H1 (cell line): ENCODE measurements at regions not wholly inside any gene's neighbourhood (a gene's known extent, or its start where the extent isn't known, plus 50 kb on each side); places are given as distances from the start of the nearest gene placed in this dataset.

ENCODE experiments used
- CTCF ChIA-PET: fragments of 300-600 bp; sonication (Branson Sonifier 250); formaldehyde crosslinking; loops from one replicate; lab custom pipeline; 2021; ENCODE audit not compliant: partially characterized antibody; lab: Charles Lee
- POLR2A ChIA-PET: fragments of 300-600 bp; sonication (Branson Sonifier 250); formaldehyde crosslinking; loops from one replicate; lab custom pipeline; 2021; ENCODE audit warnings: inconsistent platforms; ENCODE audit not compliant: partially characterized antibody; lab: Charles Lee
- DNase-seq, 2 experiments: peaks; one replicate each; pipeline versions ENCODE4 v3.0.0 to v3.0.0-alpha.2; 2010 to 2022; ENCODE audit warnings: low spot score in 2 of 2, low read depth in 1 of 2, mixed read lengths in 1 of 2
- FAIRE-seq: peaks from 2 replicates; lab custom pipeline; 2011; peaks lifted over from hg19 to GRCh38; lab: Jason Lieb, UNC
- H2AFZ ChIP-seq: 2 replicates; pipeline ENCODE4 v1.8.1; 2012; ENCODE audit warnings: low read length, inconsistent platforms
- H2AK5ac ChIP-seq: 2 replicates; pipeline ENCODE4 v1.6.1; 2013; ENCODE audit warnings: low read depth, low read length
- H2BK120ac ChIP-seq: replicated peaks from 2 replicates; pipeline ENCODE3; 2013; ENCODE audit warnings: low read depth, low read length, inconsistent platforms
- H2BK12ac ChIP-seq: 2 replicates; pipeline ENCODE4 v1.6.1; 2013; ENCODE audit warnings: low read depth, low read length
- H2BK15ac ChIP-seq: 2 replicates; pipeline ENCODE4 v1.6.1; 2013; ENCODE audit warnings: low read length
- H2BK20ac ChIP-seq: 2 replicates; pipeline ENCODE4 v1.6.1; 2013; ENCODE audit warnings: low read length
- H2BK5ac ChIP-seq: 2 replicates; pipeline ENCODE4 v1.6.1; 2013; ENCODE audit warnings: low read depth, low read length
- H3K14ac ChIP-seq: 2 replicates; pipeline ENCODE4 v1.6.1; 2013; ENCODE audit warnings: inconsistent platforms; ENCODE audit not compliant: insufficient read length
- H3K18ac ChIP-seq: 2 replicates; pipeline ENCODE4 v1.6.1; 2013; ENCODE audit warnings: low read length; ENCODE audit errors: extremely low read depth
- H3K23ac ChIP-seq: 2 replicates; pipeline ENCODE4 v1.6.1; 2013; ENCODE audit warnings: inconsistent platforms; ENCODE audit not compliant: insufficient read length
- H3K23me2 ChIP-seq: 2 replicates; pipeline ENCODE4 v1.6.1; 2013; ENCODE audit warnings: low read depth, low read length
- H3K27ac ChIP-seq: 2 replicates; pipeline ENCODE4 v1.6.1; 2011; ENCODE audit warnings: low read depth, low read length, inconsistent platforms
- H3K27me3 ChIP-seq, 4 experiments: replicated peaks in 1 of 4; 1 replicate in 1 of 4; 2 replicates in 3 of 4; pipeline versions ENCODE4 v1.6.1 to v1.8.1; 2011 to 2013; ENCODE audit warnings: low read length in 3 of 4, mild to moderate bottlenecking in 3 of 4, inconsistent platforms in 2 of 4, mixed read lengths in 2 of 4, moderate library complexity in 1 of 4; ENCODE audit not compliant: control insufficient read depth in 3 of 4, insufficient read depth in 3 of 4; ENCODE audit errors: extremely low read depth in 1 of 4
- H3K36me3 ChIP-seq, 4 experiments: 2 replicates each; pipeline versions ENCODE4 v1.6.1 to v1.8.1; 2011 to 2013; ENCODE audit warnings: mild to moderate bottlenecking in 4 of 4, low read length in 3 of 4, moderate library complexity in 2 of 4, control low read depth in 1 of 4, inconsistent platforms in 1 of 4; ENCODE audit not compliant: insufficient read depth in 4 of 4, control insufficient read depth in 2 of 4
- H3K4ac ChIP-seq: replicated peaks from 2 replicates; pipeline ENCODE3; 2013; ENCODE audit warnings: low read length, low read depth, mixed read lengths, inconsistent platforms; ENCODE audit not compliant: insufficient read length
- H3K4me1 ChIP-seq, 4 experiments: replicated peaks in 1 of 4; 1 replicate in 1 of 4; 2 replicates in 3 of 4; pipeline versions ENCODE4 v1.6.1 to v1.8.1; 2011 to 2013; ENCODE audit warnings: low read length in 3 of 4, inconsistent platforms in 2 of 4, mixed read lengths in 1 of 4; ENCODE audit not compliant: insufficient read depth in 4 of 4, control insufficient read depth in 3 of 4
- H3K4me2 ChIP-seq, 2 experiments: 2 replicates each; pipeline versions ENCODE4 v1.6.1 to v1.8.1; 2011 to 2013; ENCODE audit warnings: low read depth in 2 of 2, low read length in 2 of 2, control low read depth in 1 of 2, inconsistent platforms in 1 of 2, mild to moderate bottlenecking in 1 of 2; ENCODE audit not compliant: insufficient read depth in 1 of 2
- H3K4me3 ChIP-seq, 4 experiments: fragments of 200-600, 300-600 bp in 1 of 4; sonication (generic), shearing (Covaris generic), sonication (Bioruptor Twin) in 1 of 4; 2 replicates each; pipeline versions ENCODE4 v1.5.1 to v1.8.1; 2011 to 2016; ENCODE audit warnings: low read length in 4 of 4, low read depth in 3 of 4, control low read depth in 2 of 4, inconsistent platforms in 2 of 4, mild to moderate bottlenecking in 2 of 4, mixed read lengths in 1 of 4, moderate library complexity in 1 of 4; ENCODE audit not compliant: insufficient read depth in 2 of 4; ENCODE audit errors: extremely low read depth in 1 of 4
- H3K56ac ChIP-seq: replicated peaks from 2 replicates; pipeline ENCODE3; 2013; ENCODE audit warnings: low read depth, mild to moderate bottlenecking, mixed read lengths, low read length, inconsistent platforms; ENCODE audit not compliant: insufficient read length
- H3K79me1 ChIP-seq: 2 replicates; pipeline ENCODE4 v1.6.1; 2013; ENCODE audit warnings: low read depth, low read length, control low read depth
- H3K79me2 ChIP-seq, 2 experiments: 2 replicates each; pipeline versions ENCODE4 v1.6.1 to v1.8.1; 2012 to 2013; ENCODE audit warnings: low read length in 2 of 2, mild to moderate bottlenecking in 2 of 2, inconsistent platforms in 1 of 2; ENCODE audit not compliant: insufficient read depth in 2 of 2, control insufficient read depth in 1 of 2
- H3K9ac ChIP-seq, 4 experiments: replicated peaks in 1 of 4; 1 replicate in 1 of 4; 2 replicates in 3 of 4; pipeline versions ENCODE4 v1.6.1 to v1.8.1; 2011 to 2013; ENCODE audit warnings: low read depth in 3 of 4, low read length in 3 of 4, control low read depth in 2 of 4, mild to moderate bottlenecking in 2 of 4, moderate library complexity in 2 of 4, inconsistent platforms in 1 of 4; ENCODE audit errors: extremely low read depth in 1 of 4
- H3K9me3 ChIP-seq, 2 experiments: 2 replicates each; pipeline versions ENCODE4 v1.6.1 to v1.8.1; 2012 to 2013; ENCODE audit warnings: mild to moderate bottlenecking in 2 of 2, moderate library complexity in 2 of 2, control low read depth in 1 of 2, inconsistent platforms in 1 of 2, low read depth in 1 of 2, low read length in 1 of 2, mixed read lengths in 1 of 2; ENCODE audit not compliant: insufficient read depth in 2 of 2
- H4K20me1 ChIP-seq, 2 experiments: replicated peaks in 1 of 2; 2 replicates each; pipeline versions ENCODE3 to v1.8.1; 2011 to 2013; ENCODE audit warnings: inconsistent platforms in 2 of 2, low read length in 2 of 2, mild to moderate bottlenecking in 1 of 2; ENCODE audit not compliant: insufficient read depth in 2 of 2, control insufficient read depth in 1 of 2
- H4K5ac ChIP-seq: 2 replicates; pipeline ENCODE4 v1.6.1; 2013; ENCODE audit warnings: low read length, low read depth, mixed read lengths, inconsistent platforms; ENCODE audit not compliant: insufficient read length
- H4K8ac ChIP-seq: 2 replicates; pipeline ENCODE4 v1.8.0; 2013; ENCODE audit warnings: mild to moderate bottlenecking, moderate library complexity, low read length, inconsistent platforms; ENCODE audit not compliant: insufficient read depth; ENCODE audit errors: extremely low read depth
- H4K91ac ChIP-seq: replicated peaks from 2 replicates; pipeline ENCODE3; 2013; ENCODE audit warnings: low read length, mixed read lengths, inconsistent platforms; ENCODE audit not compliant: insufficient read length
- BCL11A ChIP-seq, 2 experiments: IDR thresholded peaks; one replicate each; pipeline ENCODE4 v1.6.1; 2011; ENCODE audit warnings: low read depth in 2 of 2, low read length in 2 of 2, mild to moderate bottlenecking in 2 of 2
- CBX5 ChIP-seq: fragments of 300-800, 300-1000 bp; sonication (generic); IDR thresholded peaks from 2 replicates; pipeline ENCODE4 v1.7.1; 2016; ENCODE audit warnings: antibody characterized with exemption, low read length, low read depth
- CHD2 ChIP-seq: IDR thresholded peaks from 2 replicates; pipeline ENCODE4 v1.6.1; 2012; ENCODE audit warnings: low read length, improper control_type of control experiment
- CREB1 ChIP-seq: IDR thresholded peaks from 2 replicates; pipeline ENCODE4 v1.6.1; 2012; ENCODE audit warnings: inconsistent platforms
- HDAC2 ChIP-seq, 2 experiments: fragments of 300-600 bp in 1 of 2; sonication (generic) in 1 of 2; IDR thresholded peaks; 2 replicates each; pipeline ENCODE4 v1.6.1; 2011 to 2012; ENCODE audit warnings: low read depth in 2 of 2, low read length in 2 of 2, mild to moderate bottlenecking in 2 of 2, moderate library complexity in 2 of 2, borderline replicate concordance in 1 of 2, inconsistent platforms in 1 of 2
- JUN ChIP-seq: IDR thresholded peaks from 2 replicates; pipeline ENCODE4 v1.6.1; 2011; ENCODE audit warnings: low read depth, mild to moderate bottlenecking, improper control_type of control experiment, low read length
- KDM4A ChIP-seq: IDR thresholded peaks from one replicate; pipeline ENCODE4 v1.7.1; 2012; ENCODE audit warnings: low read depth, mild to moderate bottlenecking, moderate library complexity, low read length, inconsistent platforms; ENCODE audit not compliant: severe bottlenecking
- RBBP5 ChIP-seq: IDR thresholded peaks from 2 replicates; pipeline ENCODE4 v1.7.1; 2012; ENCODE audit warnings: low read depth, mild to moderate bottlenecking, inconsistent platforms, low read length, moderate library complexity, borderline replicate concordance
- RXRA ChIP-seq: IDR thresholded peaks from 2 replicates; pipeline ENCODE4 v1.6.1; 2011; ENCODE audit warnings: low read depth, mild to moderate bottlenecking, low read length, moderate library complexity; ENCODE audit not compliant: insufficient read depth
- SIX5 ChIP-seq: IDR thresholded peaks from 2 replicates; pipeline ENCODE4 v1.6.1; 2011; ENCODE audit warnings: mild to moderate bottlenecking, low read depth, low read length
- SP2 ChIP-seq: IDR thresholded peaks from 2 replicates; pipeline ENCODE4 v1.6.1; 2012; ENCODE audit warnings: mild to moderate bottlenecking, low read length, inconsistent platforms
- TCF12 ChIP-seq: IDR thresholded peaks from 2 replicates; pipeline ENCODE4 v1.6.1; 2011; ENCODE audit warnings: low read depth, mild to moderate bottlenecking, low read length
- WGBS, 2 experiments: shearing (Covaris generic) in 1 of 2; methylation state at CpG; one replicate each; pipeline versions ENCODE4 v1.1.6 to v1.1.7; 2013 to 2015; ENCODE audit warnings: low lambda C conversion rate in 2 of 2, mixed read lengths in 2 of 2, inconsistent platforms in 1 of 2, low coverage in 1 of 2, missing lambda C conversion rate in 1 of 2; ENCODE audit not compliant: insufficient replicate concordance in 2 of 2, insufficient coverage in 1 of 2, insufficient read length in 1 of 2; ENCODE audit errors: extremely low coverage in 1 of 2, missing lambda C conversion rate in 1 of 2; 5-methylcytosine and 5-hydroxymethylcytosine counted together

DNA sequence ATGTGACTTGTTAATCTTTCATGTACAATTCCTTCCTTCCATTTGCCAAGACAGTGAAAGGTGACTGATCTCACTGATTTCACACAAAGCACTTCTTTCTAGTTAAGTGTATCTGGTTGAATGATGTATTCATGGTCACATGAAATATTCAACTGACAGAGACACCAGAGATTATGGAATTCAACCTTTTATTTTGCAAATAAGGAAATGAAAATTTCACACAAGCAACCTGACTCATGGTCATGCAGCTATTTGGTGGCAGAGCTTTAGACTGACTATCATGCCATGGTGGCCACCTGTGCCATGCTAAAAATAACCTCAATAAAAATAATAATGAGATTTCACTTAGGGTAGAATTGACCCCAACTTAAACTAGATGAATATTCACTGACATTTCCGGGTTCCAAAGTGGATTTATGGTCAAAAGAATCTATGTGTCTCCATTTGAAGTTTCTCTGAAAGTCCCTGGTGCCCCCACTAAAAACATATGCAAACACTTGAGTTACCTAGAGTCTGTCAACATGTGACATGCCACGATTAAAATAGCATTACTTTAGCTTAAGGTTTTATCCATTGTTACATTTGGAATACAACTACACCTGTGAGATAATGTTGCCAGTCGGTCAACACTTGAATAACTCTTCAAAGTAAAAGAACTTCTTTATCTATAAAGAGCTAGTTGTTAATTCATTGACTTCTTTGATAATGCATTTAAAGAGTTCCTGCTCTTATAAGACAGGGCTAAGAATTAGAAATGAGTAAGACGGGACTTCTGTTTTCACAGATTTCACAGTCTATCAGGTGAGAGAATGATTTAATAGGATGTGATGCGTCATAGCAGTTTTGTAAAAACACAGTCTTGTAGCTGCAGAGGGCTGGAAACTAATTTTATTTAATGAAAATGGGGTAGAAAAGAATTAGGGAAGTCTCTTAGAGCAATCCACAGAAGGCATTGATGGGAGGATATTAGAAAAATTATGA lies 94.6 kb upstream of the OR9G4 start:
- no peak overlapping the region for H2BK15ac ChIP-seq
- H2BK120ac ChIP-seq = no peak overlapping the region
- DNase-seq (no peak), FAIRE-seq (no peak)
- H3K23ac ChIP-seq = no peak overlapping the region
- no peak overlapping the region for H2BK5ac ChIP-seq
- H4K20me1 ChIP-seq = no peaks in the 10 kb centered on the region
- no peak overlapping the region for H3K27ac ChIP-seq
- H3K4ac ChIP-seq = no peak overlapping the region
- H3K14ac ChIP-seq = no peak overlapping the region
- H3K9me3 ChIP-seq = peaks cover 0 to 10% of the 10 kb centered on the region in 2 experiments; a peak in 1 of 4 replicates
- CTCF ChIA-PET = interaction anchor here (1.0 to 7.2 kb wide), 7 partner anchors 14 to 407 kb away, joined by 3 to 119 read pairs (median 3); no protein-coding TSS in a partner anchor
- H2BK20ac ChIP-seq = no peak overlapping the region
- no peak overlapping the region for H2AK5ac ChIP-seq
- no peaks in the 10 kb centered on the region for H3K36me3 ChIP-seq
- no peak overlapping the region for H3K56ac ChIP-seq
- no peak overlapping the region for H4K8ac ChIP-seq
- H4K5ac ChIP-seq = no peak overlapping the region
- H4K91ac ChIP-seq = no peak overlapping the region
- H3K4me1 ChIP-seq = no peaks in the 10 kb centered on the region
- no peak overlapping the region for H3K4me3 ChIP-seq
- POLR2A ChIA-PET = no interaction called here
- 91% methylated on average over 5 of the region's 5 CpGs; no CpG with 5 or more reads in 1 of the 2 experiments for WGBS, 2 experiments
- H3K27me3 ChIP-seq = no peaks in the 10 kb centered on the region
- H3K23me2 ChIP-seq = no peaks in the 10 kb centered on the region
- H3K9ac ChIP-seq = no peak overlapping the region
- H3K79me1 ChIP-seq = no peaks in the 10 kb centered on the region
- no peak overlapping the region for H2AFZ ChIP-seq
- H3K18ac ChIP-seq = no peak overlapping the region
- H3K79me2 ChIP-seq = no peaks in the 10 kb centered on the region
- no peak overlapping the region for H2BK12ac ChIP-seq
- no peak overlapping the region for H3K4me2 ChIP-seq
- TF ChIP-seq RBBP5 = no peak
- TF ChIP-seq KDM4A = no peak
- no peak for TF ChIP-seq CREB1
- no peak for TF ChIP-seq BCL11A (IDR thresholded peaks at IDR 0.05; ENCODE audit: low read depth in 2 of 2, low read length in 2 of 2)
- no peak for TF ChIP-seq TCF12
- TF ChIP-seq SIX5 = no peak
- TF ChIP-seq JUN = no peak
- TF ChIP-seq HDAC2 (IDR thresholded peaks at IDR 0.05; ENCODE audit: borderline replicate concordance in 1 of 2, low read depth in 2 of 2, low read length in 2 of 2) = no peak
- TF ChIP-seq RXRA = no peak
- TF ChIP-seq SP2 = no peak
- TF ChIP-seq CHD2 = no peak
- no peak for TF ChIP-seq CBX5
